ENCODE measurements at regions not wholly inside any gene's neighbourhood (a gene's known extent, or its start where the extent isn't known, plus 50 kb on each side); places are given as distances from the start of the nearest gene placed in this dataset.

DNA sequence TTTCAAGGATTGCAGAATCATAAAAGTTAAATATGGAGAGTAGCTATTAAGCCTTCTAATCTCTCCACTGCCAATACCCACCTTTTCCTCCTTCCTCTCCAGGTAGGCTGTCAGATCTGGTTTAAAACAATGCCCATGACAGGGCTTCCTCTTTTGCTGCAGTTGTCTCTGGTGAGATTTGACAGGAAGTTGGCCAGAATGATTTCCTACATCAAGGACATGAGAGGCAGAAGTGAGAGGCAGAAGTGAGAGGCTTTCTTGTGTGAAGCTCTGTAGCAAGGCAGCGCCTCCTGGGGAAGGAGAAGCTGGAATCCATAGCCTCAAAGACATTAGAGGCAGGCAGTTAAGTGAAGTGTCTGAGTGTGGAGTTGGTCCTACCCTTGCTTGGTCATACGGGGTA lies 385.7 kb downstream of the HRH4 start:
- TF ChIP-seq, protein P1, sequence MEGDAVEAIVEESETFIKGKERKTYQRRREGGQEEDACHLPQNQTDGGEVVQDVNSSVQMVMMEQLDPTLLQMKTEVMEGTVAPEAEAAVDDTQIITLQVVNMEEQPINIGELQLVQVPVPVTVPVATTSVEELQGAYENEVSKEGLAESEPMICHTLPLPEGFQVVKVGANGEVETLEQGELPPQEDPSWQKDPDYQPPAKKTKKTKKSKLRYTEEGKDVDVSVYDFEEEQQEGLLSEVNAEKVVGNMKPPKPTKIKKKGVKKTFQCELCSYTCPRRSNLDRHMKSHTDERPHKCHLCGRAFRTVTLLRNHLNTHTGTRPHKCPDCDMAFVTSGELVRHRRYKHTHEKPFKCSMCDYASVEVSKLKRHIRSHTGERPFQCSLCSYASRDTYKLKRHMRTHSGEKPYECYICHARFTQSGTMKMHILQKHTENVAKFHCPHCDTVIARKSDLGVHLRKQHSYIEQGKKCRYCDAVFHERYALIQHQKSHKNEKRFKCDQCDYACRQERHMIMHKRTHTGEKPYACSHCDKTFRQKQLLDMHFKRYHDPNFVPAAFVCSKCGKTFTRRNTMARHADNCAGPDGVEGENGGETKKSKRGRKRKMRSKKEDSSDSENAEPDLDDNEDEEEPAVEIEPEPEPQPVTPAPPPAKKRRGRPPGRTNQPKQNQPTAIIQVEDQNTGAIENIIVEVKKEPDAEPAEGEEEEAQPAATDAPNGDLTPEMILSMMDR (IDR thresholded peaks at IDR 0.05) = no peak
- TF ChIP-seq POLR2A (IDR thresholded peaks at IDR 0.05; ENCODE audit: low read depth) (no peak), POLR2AphosphoS5 (IDR thresholded peaks at IDR 0.05) (no peak), EP300 (IDR thresholded peaks at IDR 0.05) (no peak)
